OCI-LY7 (cell line): ENCODE measurements at regions not wholly inside any gene's neighbourhood (a gene's known extent, or its start where the extent isn't known, plus 50 kb on each side); places are given as distances from the start of the nearest gene placed in this dataset.

ENCODE experiments used
- EZH2phosphoT487 ChIP-seq: fragments of 200-600 bp; sonication (generic); IDR thresholded peaks from 2 replicates; pipeline ENCODE4 v1.6.1; 2018; ENCODE audit warnings: low read depth, borderline replicate concordance, mild to moderate bottlenecking, mixed run types, antibody characterized with exemption, low read length, moderate library complexity, mixed read lengths
- TF ChIP-seq, protein P1 (sequence below): fragments of 200-600 bp; sonication (generic); conservative IDR thresholded peaks from 2 replicates; pipeline ENCODE4 v1.5.1; 2014; ENCODE audit warnings: mild to moderate bottlenecking, antibody characterized with exemption, low read length, moderate library complexity, mixed read lengths

DNA sequence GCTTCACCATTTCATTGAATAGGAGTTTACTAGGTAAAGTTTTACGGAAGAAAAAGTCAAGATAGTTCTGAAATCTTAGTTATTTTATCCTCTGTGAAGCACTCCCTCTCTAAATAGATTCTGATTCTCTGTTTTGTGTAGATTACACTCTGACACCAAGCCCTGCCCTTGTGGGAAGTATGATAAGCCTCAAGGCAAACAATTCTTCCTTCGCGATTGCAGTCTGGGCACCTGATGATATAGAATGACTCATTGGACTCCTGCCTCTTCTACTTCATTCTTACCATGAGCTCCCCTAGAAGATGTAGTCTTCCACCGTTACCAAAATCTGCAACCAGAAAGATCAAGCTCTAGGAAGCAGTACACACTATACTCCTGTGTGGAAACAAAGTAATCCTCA, 626.9 kb upstream of the PTGER4 start:
- TF ChIP-seq, protein P1, sequence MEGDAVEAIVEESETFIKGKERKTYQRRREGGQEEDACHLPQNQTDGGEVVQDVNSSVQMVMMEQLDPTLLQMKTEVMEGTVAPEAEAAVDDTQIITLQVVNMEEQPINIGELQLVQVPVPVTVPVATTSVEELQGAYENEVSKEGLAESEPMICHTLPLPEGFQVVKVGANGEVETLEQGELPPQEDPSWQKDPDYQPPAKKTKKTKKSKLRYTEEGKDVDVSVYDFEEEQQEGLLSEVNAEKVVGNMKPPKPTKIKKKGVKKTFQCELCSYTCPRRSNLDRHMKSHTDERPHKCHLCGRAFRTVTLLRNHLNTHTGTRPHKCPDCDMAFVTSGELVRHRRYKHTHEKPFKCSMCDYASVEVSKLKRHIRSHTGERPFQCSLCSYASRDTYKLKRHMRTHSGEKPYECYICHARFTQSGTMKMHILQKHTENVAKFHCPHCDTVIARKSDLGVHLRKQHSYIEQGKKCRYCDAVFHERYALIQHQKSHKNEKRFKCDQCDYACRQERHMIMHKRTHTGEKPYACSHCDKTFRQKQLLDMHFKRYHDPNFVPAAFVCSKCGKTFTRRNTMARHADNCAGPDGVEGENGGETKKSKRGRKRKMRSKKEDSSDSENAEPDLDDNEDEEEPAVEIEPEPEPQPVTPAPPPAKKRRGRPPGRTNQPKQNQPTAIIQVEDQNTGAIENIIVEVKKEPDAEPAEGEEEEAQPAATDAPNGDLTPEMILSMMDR: no peak
- TF ChIP-seq EZH2phosphoT487: no peak
